A673 (cell line): ENCODE measurements at regions not wholly inside any gene's neighbourhood (a gene's known extent, or its start where the extent isn't known, plus 50 kb on each side); places are given as distances from the start of the nearest gene placed in this dataset.

ENCODE experiments used
- BruUV-seq: library from RNA; stranded (reverse); fragments of 400-500 nt; replicated peaks from 2 replicates; lab custom pipeline; 2021; lab: Mats Ljungman, UMichigan
- CTCF ChIA-PET: fragments of 300-600 bp; sonication (Branson Sonifier 250); formaldehyde crosslinking; loops from one replicate; lab custom pipeline; 2022; ENCODE audit warnings: antibody characterized with exemption; lab: Charles Lee
- POLR2A ChIA-PET: fragments of 300-600 bp; sonication (Branson Sonifier 250); formaldehyde crosslinking; loops from one replicate; lab custom pipeline; 2022; ENCODE audit warnings: antibody characterized with exemption; ENCODE audit not compliant: low non-redundant PET; lab: Charles Lee
- DNase-seq: peaks from one replicate; pipeline ENCODE4 v3.0.0-alpha.2; 2015; ENCODE audit warnings: low spot score
- H3K27ac ChIP-seq: fragments of 200-600 bp; sonication (generic); 2 replicates; pipeline ENCODE4 v1.5.1; 2016; ENCODE audit warnings: mixed run types, low read depth, mild to moderate bottlenecking, mixed read lengths, antibody characterized with exemption, low read length; ENCODE audit not compliant: poor library complexity, severe bottlenecking
- H3K27me3 ChIP-seq: fragments of 200-600 bp; sonication (generic); replicated peaks from 2 replicates; pipeline ENCODE4 v1.6.1; 2017; ENCODE audit warnings: mixed run types, low read depth, mild to moderate bottlenecking, mixed read lengths, antibody characterized with exemption, low read length; ENCODE audit not compliant: insufficient read depth, poor library complexity
- H3K36me3 ChIP-seq: fragments of 200-600 bp; sonication (generic); 2 replicates; pipeline ENCODE4 v1.6.1; 2016; ENCODE audit warnings: mixed run types, mild to moderate bottlenecking, mixed read lengths, antibody characterized with exemption, low read length; ENCODE audit not compliant: insufficient read depth, poor library complexity, severe bottlenecking
- H3K4me1 ChIP-seq: fragments of 200-600 bp; sonication (generic); 2 replicates; pipeline ENCODE4 v1.6.1; 2017; ENCODE audit warnings: mixed run types, mild to moderate bottlenecking, mixed read lengths, antibody characterized with exemption, low read length; ENCODE audit not compliant: insufficient read depth, poor library complexity, severe bottlenecking
- H3K4me3 ChIP-seq: fragments of 200-600 bp; sonication (generic); 2 replicates; pipeline ENCODE4 v1.5.1; 2016; ENCODE audit warnings: low read depth, mixed run types, mild to moderate bottlenecking, mixed read lengths, low read length; ENCODE audit not compliant: poor library complexity, severe bottlenecking
- H3K9me3 ChIP-seq: fragments of 200-600 bp; sonication (generic); 2 replicates; pipeline ENCODE4 v1.6.1; 2016; ENCODE audit warnings: mixed run types, low read depth, mild to moderate bottlenecking, mixed read lengths, antibody characterized with exemption, low read length; ENCODE audit not compliant: poor library complexity, severe bottlenecking
- EZH2 ChIP-seq: fragments of 200-600 bp; sonication (generic); IDR thresholded peaks from 2 replicates; pipeline ENCODE4 v1.6.1; 2017; ENCODE audit warnings: borderline replicate concordance, low read depth, mild to moderate bottlenecking, mixed read lengths, antibody characterized with exemption, low read length; ENCODE audit not compliant: poor library complexity, severe bottlenecking
- intact Hi-C: fragments of 100-400 bp; cut with micrococcal nuclease; formaldehyde crosslinking; loops from one replicate; pipeline ENCODE4 v1.10.0; 2022; ENCODE audit not compliant: unreplicated experiment
- TF ChIP-seq, protein P1 (sequence below): fragments of 300-800, 200-600 bp; sonication (generic); conservative IDR thresholded peaks from 2 replicates; pipeline ENCODE4 v1.5.1; 2017; ENCODE audit warnings: low read depth, mild to moderate bottlenecking, antibody characterized with exemption, low read length, moderate library complexity, mixed read lengths

DNA sequence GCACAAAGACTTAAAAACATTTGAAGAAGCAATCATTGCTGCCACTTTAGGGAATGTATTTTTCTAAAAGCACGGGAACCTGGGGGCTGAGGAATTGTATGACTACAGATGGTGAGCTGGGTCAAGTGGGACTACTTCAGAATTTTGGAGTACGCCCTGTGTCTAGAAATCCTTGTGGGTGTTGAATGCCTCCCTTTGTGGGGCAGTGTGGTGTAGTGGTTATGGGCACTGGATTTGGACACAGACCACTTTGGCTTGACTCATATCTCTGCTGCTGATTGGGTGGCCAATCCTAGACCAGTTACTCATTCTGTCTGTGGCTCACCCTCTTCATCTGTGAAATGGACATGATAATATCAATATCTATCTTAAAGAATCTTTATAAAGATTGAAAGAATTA lies 155.0 kb upstream of the RPS6KA3 start:
- ChIA-PET POLR2A (no interaction called here), CTCF (no interaction called here)
- Histone ChIP-seq H3K9me3 (no peaks in the 10 kb centered on the region), H3K36me3 (no peaks in the 10 kb centered on the region), H3K4me1 (peaks cover 7% of the 10 kb centered on the region), H3K27me3 (no peaks in the 10 kb centered on the region), H3K27ac (no peak overlapping the region), H3K4me3 (no peak overlapping the region)
- BruUV-seq = no TSS peak
- intact Hi-C loops = no loop called here
- TF ChIP-seq, protein P1, sequence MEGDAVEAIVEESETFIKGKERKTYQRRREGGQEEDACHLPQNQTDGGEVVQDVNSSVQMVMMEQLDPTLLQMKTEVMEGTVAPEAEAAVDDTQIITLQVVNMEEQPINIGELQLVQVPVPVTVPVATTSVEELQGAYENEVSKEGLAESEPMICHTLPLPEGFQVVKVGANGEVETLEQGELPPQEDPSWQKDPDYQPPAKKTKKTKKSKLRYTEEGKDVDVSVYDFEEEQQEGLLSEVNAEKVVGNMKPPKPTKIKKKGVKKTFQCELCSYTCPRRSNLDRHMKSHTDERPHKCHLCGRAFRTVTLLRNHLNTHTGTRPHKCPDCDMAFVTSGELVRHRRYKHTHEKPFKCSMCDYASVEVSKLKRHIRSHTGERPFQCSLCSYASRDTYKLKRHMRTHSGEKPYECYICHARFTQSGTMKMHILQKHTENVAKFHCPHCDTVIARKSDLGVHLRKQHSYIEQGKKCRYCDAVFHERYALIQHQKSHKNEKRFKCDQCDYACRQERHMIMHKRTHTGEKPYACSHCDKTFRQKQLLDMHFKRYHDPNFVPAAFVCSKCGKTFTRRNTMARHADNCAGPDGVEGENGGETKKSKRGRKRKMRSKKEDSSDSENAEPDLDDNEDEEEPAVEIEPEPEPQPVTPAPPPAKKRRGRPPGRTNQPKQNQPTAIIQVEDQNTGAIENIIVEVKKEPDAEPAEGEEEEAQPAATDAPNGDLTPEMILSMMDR = no peak
- no peak for TF ChIP-seq EZH2
- DNase-seq = no peak

DNA sequence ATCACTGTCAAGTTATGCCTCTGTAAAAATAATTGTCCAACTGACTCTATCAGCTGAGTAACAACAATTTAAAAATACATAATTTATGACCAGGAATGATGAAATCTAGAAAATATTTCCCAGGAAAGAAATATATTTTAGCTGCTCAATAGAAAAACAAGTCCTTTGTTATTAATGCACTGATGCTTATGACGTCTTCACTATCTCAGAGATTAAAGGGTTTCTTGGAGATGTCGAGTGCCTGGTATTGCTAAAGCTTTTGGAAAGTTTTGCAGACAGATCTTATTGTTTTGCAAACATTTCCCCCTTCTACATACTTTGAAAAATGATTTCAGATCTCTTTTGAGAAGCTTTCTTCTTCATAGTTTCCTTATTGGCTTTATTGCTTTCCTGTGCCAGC lies 154.6 kb upstream of the RPS6KA3 start:
- no peak overlapping the region for H3K27ac ChIP-seq
- ChIA-PET POLR2A (no interaction called here), CTCF (no interaction called here)
- intact Hi-C loops = no loop called here
- no peaks in the 10 kb centered on the region for H3K36me3 ChIP-seq
- H3K27me3 ChIP-seq = no peaks in the 10 kb centered on the region
- H3K4me3 ChIP-seq = no peak overlapping the region
- no peak for DNase-seq
- BruUV-seq = no TSS peak
- peaks cover 7% of the 10 kb centered on the region for H3K4me1 ChIP-seq
- TF ChIP-seq, protein P1 = no peak
- TF ChIP-seq EZH2 = no peak
- H3K9me3 ChIP-seq = no peaks in the 10 kb centered on the region

DNA sequence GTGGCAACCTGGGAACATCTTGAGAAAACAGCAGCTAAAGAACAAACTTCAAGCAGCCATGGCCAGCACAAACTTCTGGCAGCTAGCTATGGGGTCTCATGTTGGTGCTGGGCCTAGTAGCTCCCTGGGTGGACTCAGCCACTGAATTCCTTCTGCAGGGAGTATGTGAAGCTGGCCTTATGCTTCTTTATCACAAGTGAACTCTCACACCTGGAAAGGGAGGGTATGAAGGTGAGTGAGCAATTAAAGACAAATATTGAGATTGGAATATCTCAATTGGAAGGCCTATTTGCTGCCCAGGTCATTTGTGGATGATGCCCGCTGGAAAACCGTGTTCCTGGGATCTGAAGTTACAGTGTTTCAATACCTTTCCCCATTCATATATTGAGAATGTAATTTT lies 153.3 kb upstream of the RPS6KA3 start:
- CTCF ChIA-PET = no interaction called here
- intact Hi-C loops = no loop called here
- Histone ChIP-seq H3K27me3 (no peaks in the 10 kb centered on the region), H3K9me3 (no peaks in the 10 kb centered on the region), H3K4me3 (no peak overlapping the region), H3K27ac (no peak overlapping the region), H3K36me3 (no peaks in the 10 kb centered on the region), H3K4me1 (peaks cover 7% of the 10 kb centered on the region)
- TF ChIP-seq, protein P1 = no peak
- TF ChIP-seq EZH2 = no peak
- BruUV-seq = no TSS peak
- POLR2A ChIA-PET = no interaction called here
- DNase-seq = no peak
